ENCODE measurements at regions not wholly inside any gene's neighbourhood (a gene's known extent, or its start where the extent isn't known, plus 50 kb on each side); places are given as distances from the start of the nearest gene placed in this dataset.

DNA sequence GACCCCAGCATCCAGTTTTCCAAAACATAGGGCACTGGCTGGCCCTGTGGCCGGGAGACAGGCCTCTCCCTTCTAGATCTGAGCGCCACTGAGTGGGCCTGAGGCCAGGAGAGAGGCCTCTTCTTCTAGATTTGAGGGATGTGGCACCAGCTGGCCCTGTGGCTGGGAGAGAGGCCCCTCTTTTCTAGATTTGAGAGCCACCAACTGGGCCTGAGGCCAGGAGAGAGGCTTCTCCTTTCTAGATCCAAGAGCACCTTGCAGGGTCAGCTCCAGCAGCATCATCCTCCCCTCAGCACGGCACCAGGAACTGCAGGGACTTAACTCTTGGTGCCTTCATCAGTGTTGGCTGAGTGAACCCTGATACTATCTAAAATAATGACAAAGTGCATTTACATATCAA, 114.3 kb upstream of the ALKAL2 start:
- TF ChIP-seq, protein P1, sequence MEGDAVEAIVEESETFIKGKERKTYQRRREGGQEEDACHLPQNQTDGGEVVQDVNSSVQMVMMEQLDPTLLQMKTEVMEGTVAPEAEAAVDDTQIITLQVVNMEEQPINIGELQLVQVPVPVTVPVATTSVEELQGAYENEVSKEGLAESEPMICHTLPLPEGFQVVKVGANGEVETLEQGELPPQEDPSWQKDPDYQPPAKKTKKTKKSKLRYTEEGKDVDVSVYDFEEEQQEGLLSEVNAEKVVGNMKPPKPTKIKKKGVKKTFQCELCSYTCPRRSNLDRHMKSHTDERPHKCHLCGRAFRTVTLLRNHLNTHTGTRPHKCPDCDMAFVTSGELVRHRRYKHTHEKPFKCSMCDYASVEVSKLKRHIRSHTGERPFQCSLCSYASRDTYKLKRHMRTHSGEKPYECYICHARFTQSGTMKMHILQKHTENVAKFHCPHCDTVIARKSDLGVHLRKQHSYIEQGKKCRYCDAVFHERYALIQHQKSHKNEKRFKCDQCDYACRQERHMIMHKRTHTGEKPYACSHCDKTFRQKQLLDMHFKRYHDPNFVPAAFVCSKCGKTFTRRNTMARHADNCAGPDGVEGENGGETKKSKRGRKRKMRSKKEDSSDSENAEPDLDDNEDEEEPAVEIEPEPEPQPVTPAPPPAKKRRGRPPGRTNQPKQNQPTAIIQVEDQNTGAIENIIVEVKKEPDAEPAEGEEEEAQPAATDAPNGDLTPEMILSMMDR (IDR thresholded peaks at IDR 0.05; ENCODE audit: borderline replicate concordance, extremely low read depth, low read length, poor library complexity, severe bottlenecking) = no peak
- TF ChIP-seq EZH2 (IDR thresholded peaks at IDR 0.05; ENCODE audit: borderline replicate concordance, low read depth, low read length, severe bottlenecking) = no peak
